ENCODE measurements at regions not wholly inside any gene's neighbourhood (a gene's known extent, or its start where the extent isn't known, plus 50 kb on each side); places are given as distances from the start of the nearest gene placed in this dataset.

DNA sequence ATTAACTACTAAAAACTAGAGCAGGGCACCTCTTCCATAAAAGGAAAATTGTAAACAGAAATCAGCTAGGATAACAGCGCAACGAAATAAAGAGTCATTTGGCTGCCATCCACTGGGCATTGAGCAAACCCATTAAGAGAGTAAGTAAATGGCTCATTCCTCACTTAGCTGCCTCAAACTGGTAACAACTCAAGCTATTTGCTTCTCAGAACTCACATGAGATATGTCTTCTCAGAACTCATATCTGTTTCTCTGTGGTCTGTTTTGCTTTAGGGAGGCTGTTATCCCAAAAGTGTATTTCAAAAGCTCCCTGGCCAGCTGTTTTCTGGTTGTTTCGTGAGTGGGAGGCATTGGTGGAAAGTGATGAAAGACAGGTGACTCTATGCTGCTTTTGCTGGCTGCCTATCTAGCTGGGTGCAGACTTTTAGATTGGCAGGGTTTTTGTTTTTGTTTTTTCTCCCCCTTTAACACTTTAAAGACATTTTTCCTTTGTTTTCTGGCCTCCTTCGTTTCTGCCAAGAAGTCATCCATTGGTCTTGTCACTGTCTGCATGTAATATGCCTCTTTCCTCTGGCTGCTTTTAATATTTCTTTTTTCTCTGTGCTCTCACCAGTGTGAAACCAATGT lies 269.2 kb upstream of the RGS18 start:
- no peak overlapping the region for H3K18ac ChIP-seq (ENCODE audit: insufficient read length, low read depth, low read length)
- H3K4me1 ChIP-seq (ENCODE audit: insufficient read depth, low read length) = no peaks in the 10 kb centered on the region
- no peaks in the 10 kb centered on the region for H3K23me2 ChIP-seq (ENCODE audit: insufficient read length, low read depth, low read length, poor library complexity, severe bottlenecking)
- TF ChIP-seq, protein P1, sequence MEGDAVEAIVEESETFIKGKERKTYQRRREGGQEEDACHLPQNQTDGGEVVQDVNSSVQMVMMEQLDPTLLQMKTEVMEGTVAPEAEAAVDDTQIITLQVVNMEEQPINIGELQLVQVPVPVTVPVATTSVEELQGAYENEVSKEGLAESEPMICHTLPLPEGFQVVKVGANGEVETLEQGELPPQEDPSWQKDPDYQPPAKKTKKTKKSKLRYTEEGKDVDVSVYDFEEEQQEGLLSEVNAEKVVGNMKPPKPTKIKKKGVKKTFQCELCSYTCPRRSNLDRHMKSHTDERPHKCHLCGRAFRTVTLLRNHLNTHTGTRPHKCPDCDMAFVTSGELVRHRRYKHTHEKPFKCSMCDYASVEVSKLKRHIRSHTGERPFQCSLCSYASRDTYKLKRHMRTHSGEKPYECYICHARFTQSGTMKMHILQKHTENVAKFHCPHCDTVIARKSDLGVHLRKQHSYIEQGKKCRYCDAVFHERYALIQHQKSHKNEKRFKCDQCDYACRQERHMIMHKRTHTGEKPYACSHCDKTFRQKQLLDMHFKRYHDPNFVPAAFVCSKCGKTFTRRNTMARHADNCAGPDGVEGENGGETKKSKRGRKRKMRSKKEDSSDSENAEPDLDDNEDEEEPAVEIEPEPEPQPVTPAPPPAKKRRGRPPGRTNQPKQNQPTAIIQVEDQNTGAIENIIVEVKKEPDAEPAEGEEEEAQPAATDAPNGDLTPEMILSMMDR (conservative IDR thresholded peaks at IDR 0.05) = no peak
- no peak overlapping the region for H3K4ac ChIP-seq (ENCODE audit: low read depth, low read length)
- no peak overlapping the region for H4K5ac ChIP-seq (ENCODE audit: insufficient read length, low read depth, low read length)
- H3K79me2 ChIP-seq (ENCODE audit: insufficient read depth, low read length) = no peaks in the 10 kb centered on the region
- H3K27ac Mint-ChIP-seq = no peak overlapping the region
- H3K56ac ChIP-seq (ENCODE audit: insufficient read length, low read depth, low read length) = no peak overlapping the region
- H4K8ac ChIP-seq (replicated peaks; ENCODE audit: insufficient read length, low read depth, low read length) = no peak overlapping the region
- H3K79me1 ChIP-seq (ENCODE audit: insufficient read depth, low read depth, low read length, poor library complexity, severe bottlenecking) = no peaks in the 10 kb centered on the region
- no peak overlapping the region for H2AFZ ChIP-seq (ENCODE audit: low read length)
- no peaks in the 10 kb centered on the region for H3K4me1 Mint-ChIP-seq
- no peak overlapping the region for H2BK15ac ChIP-seq (ENCODE audit: low read depth, low read length)
- no peak overlapping the region for H3K27ac ChIP-seq (ENCODE audit: insufficient read length, low read depth, low read length)
- no peak overlapping the region for H2BK5ac ChIP-seq (ENCODE audit: insufficient read length, low read length)
- H2BK120ac ChIP-seq (ENCODE audit: low read depth, low read length, poor library complexity, severe bottlenecking) = no peak overlapping the region
- no peak overlapping the region for H3T11ph ChIP-seq (ENCODE audit: low read length)
- H3K9me3 Mint-ChIP-seq = no peaks in the 10 kb centered on the region; a peak in 2 of 5 replicates
- no peaks in the 10 kb centered on the region for H3K27me3 Mint-ChIP-seq (ENCODE audit: low read depth)
- H2BK20ac ChIP-seq (ENCODE audit: low read depth, low read length, poor library complexity, severe bottlenecking) = no peak overlapping the region
- no peak overlapping the region for H3K14ac ChIP-seq (ENCODE audit: insufficient read depth, low read length)
- H3K4me3 Mint-ChIP-seq = no peak overlapping the region
- no peak overlapping the region for H4K91ac ChIP-seq (ENCODE audit: insufficient read length, low read depth, low read length)
- no peak overlapping the region for H2BK12ac ChIP-seq (ENCODE audit: insufficient read length, low read depth, low read length)
- H3K9ac ChIP-seq (ENCODE audit: extremely low read depth, insufficient read length, low read length) = no peak overlapping the region
- no peaks in the 10 kb centered on the region for H3K9me3 ChIP-seq (ENCODE audit: control insufficient read depth, low read depth, low read length)
- H3K36me3 Mint-ChIP-seq (ENCODE audit: insufficient read depth in 1 of 3, low read depth in 3 of 3) = no peaks in the 10 kb centered on the region
- no CpG with 5 or more reads among the region's 4 CpGs for WGBS (ENCODE audit: extremely low coverage, insufficient read length, low lambda C conversion rate)
- H3K27me3 ChIP-seq (ENCODE audit: insufficient read depth, low read length) = no peaks in the 10 kb centered on the region
- H2AK5ac ChIP-seq (ENCODE audit: insufficient read length, low read length) = no peak overlapping the region
- DNase-seq = no peak
- no peaks in the 10 kb centered on the region for H4K20me1 ChIP-seq (ENCODE audit: control insufficient read depth, insufficient read depth, insufficient read length)
- no peak overlapping the region for H3K23ac ChIP-seq (ENCODE audit: insufficient read length, low read depth, low read length)
- H3K4me2 ChIP-seq (ENCODE audit: insufficient read depth, insufficient read length, low read length) = no peak overlapping the region
